DND-41 (cell line): ENCODE measurements at regions not wholly inside any gene's neighbourhood (a gene's known extent, or its start where the extent isn't known, plus 50 kb on each side); places are given as distances from the start of the nearest gene placed in this dataset.

ENCODE experiments used
- CTCF ChIP-seq: IDR thresholded peaks from 2 replicates; pipeline ENCODE4 v1.5.1; 2012; ENCODE audit warnings: borderline replicate concordance, low read length, moderate library complexity, mild to moderate bottlenecking; ENCODE audit not compliant: poor library complexity, severe bottlenecking; ENCODE audit errors: extremely low read depth
- EZH2 ChIP-seq: IDR thresholded peaks from 3 replicates; pipeline ENCODE4 v1.6.1; 2012; ENCODE audit warnings: borderline replicate concordance, low read depth, mild to moderate bottlenecking, moderate library complexity, low read length, inconsistent platforms; ENCODE audit not compliant: severe bottlenecking

GRCh38 chr5:93188876-93189485 is 392.0 kb downstream of the NR2F1-AS1 start:
- no peak for TF ChIP-seq CTCF
- no peak for TF ChIP-seq EZH2
